HepG2 (cell line): ENCODE measurements at regions not wholly inside any gene's neighbourhood (a gene's known extent, or its start where the extent isn't known, plus 50 kb on each side); places are given as distances from the start of the nearest gene placed in this dataset.

Experiments used
- ATAC-seq: fragments of 200-7000 bp; cut with Tn5 transposase; 3 replicates; pipeline ENCODE4 v1.9.1; 2020; ENCODE audit warnings: mild to moderate bottlenecking, moderate library complexity
- BruUV-seq: library from RNA; stranded (reverse); fragments of 400-500 nt; replicated peaks from 2 replicates; lab custom pipeline; 2021; lab: Mats Ljungman, UMichigan
- CTCF ChIA-PET: fragments of 300-600 bp; formaldehyde crosslinking; extraction: SDS; loops from one replicate; lab custom pipeline; 2021; ENCODE audit warnings: low total read pairs, inconsistent platforms, low intra/inter-chr PET ratio; lab: Yijun Ruan, JAX
- POLR2A ChIA-PET: fragments of 350-600 bp; sonication (Branson Sonifier 250); formaldehyde crosslinking; loops from one replicate; lab custom pipeline; 2020; ENCODE audit warnings: antibody characterized with exemption, inconsistent platforms; lab: Yijun Ruan, JAX
- DNase-seq: peaks from one replicate; pipeline ENCODE4 v3.0.0-alpha.2; 2015; ENCODE audit warnings: low spot score
- FAIRE-seq: peaks from 3 replicates; lab custom pipeline; 2011; peaks lifted over from hg19 to GRCh38; lab: Jason Lieb, UNC
- H2AFZ ChIP-seq: one replicate; pipeline ENCODE4 v1.6.1; 2011; ENCODE audit warnings: low read length, inconsistent platforms
- H3K27ac ChIP-seq: fragments of 300-600 bp; 3 replicates; pipeline ENCODE4 v1.8.0; 2011; ENCODE audit warnings: mixed run types, mild to moderate bottlenecking, mixed read lengths, low read length, inconsistent platforms; ENCODE audit not compliant: insufficient read depth; ENCODE audit errors: extremely low read length
- H3K27me3 ChIP-seq, 2 experiments: fragments of 200-600 bp in 1 of 2; 2 replicates in 1 of 2; 3 replicates in 1 of 2; pipeline versions ENCODE4 v1.6.0 to v1.8.0; 2011; ENCODE audit warnings: low read length in 2 of 2, mild to moderate bottlenecking in 2 of 2, moderate library complexity in 2 of 2, inconsistent platforms in 1 of 2; ENCODE audit not compliant: insufficient read depth in 2 of 2, control insufficient read depth in 1 of 2
- H3K36me3 ChIP-seq, 2 experiments: fragments of 200-600 bp in 1 of 2; replicated peaks in 1 of 2; 2 replicates in 1 of 2; 3 replicates in 1 of 2; pipeline versions ENCODE4 v1.5.1 to v1.8.0; 2011; ENCODE audit warnings: low read length in 2 of 2, inconsistent platforms in 1 of 2; ENCODE audit not compliant: insufficient read depth in 2 of 2, control insufficient read depth in 1 of 2
- H3K4me1 ChIP-seq: 2 replicates; pipeline ENCODE4 v1.5.1; 2012; ENCODE audit warnings: low read length, inconsistent platforms; ENCODE audit not compliant: insufficient read depth
- H3K4me2 ChIP-seq: 2 replicates; pipeline ENCODE4 v1.6.0; 2011; ENCODE audit warnings: low read depth, low read length, inconsistent platforms
- H3K4me3 ChIP-seq, 3 experiments: fragments of 200-600 bp in 1 of 3; sonication (generic), shearing (Covaris generic) in 1 of 3; replicated peaks in 1 of 3; 2 replicates each; pipeline ENCODE4 v1.5.1; 2011 to 2016; ENCODE audit warnings: low read length in 3 of 3, inconsistent platforms in 2 of 3, low read depth in 2 of 3, mild to moderate bottlenecking in 2 of 3, control low read depth in 1 of 3, mixed read lengths in 1 of 3; ENCODE audit not compliant: insufficient read depth in 1 of 3
- H3K79me2 ChIP-seq: one replicate; pipeline ENCODE4 v1.6.1; 2011; ENCODE audit warnings: low read length, inconsistent platforms; ENCODE audit not compliant: insufficient read depth
- H3K9ac ChIP-seq: 2 replicates; pipeline ENCODE4 v1.6.0; 2011; ENCODE audit warnings: mild to moderate bottlenecking, low read depth, low read length, inconsistent platforms; ENCODE audit not compliant: insufficient read depth
- H3K9me3 ChIP-seq: 2 replicates; pipeline ENCODE4 v1.5.1; 2012; ENCODE audit warnings: mild to moderate bottlenecking, low read length
- H4K20me1 ChIP-seq: 2 replicates; pipeline ENCODE4 v1.6.0; 2011; ENCODE audit warnings: inconsistent platforms, mild to moderate bottlenecking, low read length, moderate library complexity; ENCODE audit not compliant: insufficient read depth
- BRCA1 ChIP-seq: sonication (generic); formaldehyde crosslinking; IDR thresholded peaks from 2 replicates; pipeline ENCODE4 v1.4.0; 2020; ENCODE audit warnings: missing genetic modification reagents
- CEBPZ ChIP-seq: IDR thresholded peaks from 2 replicates; pipeline ENCODE4 v1.6.1; 2012; ENCODE audit warnings: low read length, improper control_type of control experiment
- PRDM10 ChIP-seq: sonication (generic); formaldehyde crosslinking; IDR thresholded peaks from 2 replicates; pipeline ENCODE4 v1.4.0; 2020; ENCODE audit warnings: low read depth, missing genetic modification reagents
- ZNF446 ChIP-seq: sonication (generic); formaldehyde crosslinking; IDR thresholded peaks from 2 replicates; pipeline ENCODE4 v1.5.0; 2020; ENCODE audit warnings: mild to moderate bottlenecking, missing genetic modification reagents
- WGBS: methylation state at CpG from one replicate; pipeline ENCODE4 v1.1.6; 2017; ENCODE audit warnings: low lambda C conversion rate; 5-methylcytosine and 5-hydroxymethylcytosine counted together
- in situ Hi-C: cut with HindIII; loops from 2 replicates; pipeline ENCODE4 v1.10.0; 2017; ENCODE audit warnings: low pct_unique_long_range_greater_than_20kb; ENCODE audit not compliant: extremely low pct_ligation_motif_present
- intact Hi-C: fragments of 100-400 bp; cut with micrococcal nuclease; formaldehyde crosslinking; loops from one replicate; pipeline ENCODE4 v1.10.0; 2022; ENCODE audit not compliant: unreplicated experiment

- TF ChIP-seq CEBPZ: no peak
- no peak for TF ChIP-seq BRCA1
Observed at GRCh38 chr6:118750143-118750542, 98.8 kb upstream of the CEP85L start (continued).

GRCh38 chr6:118748311-118749062, 97.1 kb upstream of the CEP85L start:
- ATAC-seq (peak; percentile 70), DNase-seq (no peak), FAIRE-seq (no peak)
- 26% methylated on average over 4 of the region's 9 CpGs for WGBS
- no peak overlapping the region for H3K27ac ChIP-seq
- H3K4me1 ChIP-seq: no peaks in the 10 kb centered on the region; the same call in 1 of the 2 replicates
- intact Hi-C loops (no loop called here), in situ Hi-C loops (no loop called here)
- no peaks in the 10 kb centered on the region for H3K9me3 ChIP-seq
- no peak overlapping the region for H2AFZ ChIP-seq
- ChIA-PET CTCF (no interaction called here), POLR2A (no interaction called here)
- no peaks in the 10 kb centered on the region for H3K79me2 ChIP-seq
- H3K4me2 ChIP-seq: no peak overlapping the region
- no peaks in the 10 kb centered on the region for H3K36me3 ChIP-seq
- H4K20me1 ChIP-seq: no peaks in the 10 kb centered on the region
- H3K4me3 ChIP-seq: no peak overlapping the region
- H3K27me3 ChIP-seq: peaks cover 3 to 21% of the 10 kb centered on the region in 2 experiments; a peak in 3 of 5 replicates
- no peak overlapping the region for H3K9ac ChIP-seq
- TF ChIP-seq PRDM10 (CRISPR knock-in tag) (peak; percentile 92), ZNF446 (CRISPR knock-in tag) (no peak)
- BruUV-seq: no TSS peak
